Adrenal gland (tissue), 9 donors: ENCODE measurements at regions not wholly inside any gene's neighbourhood (a gene's known extent, or its start where the extent isn't known, plus 50 kb on each side); places are given as distances from the start of the nearest gene placed in this dataset.
"Not testable (repeated sequence)": the region's sequence is repeated elsewhere in the genome, so short reads cannot be mapped to it uniquely, and the experiment has no call there.

Source experiments
- DNase-seq, 7 donors: peaks; one replicate each; pipeline ENCODE4 v3.0.0-alpha.2; 2019 to 2020
- H3K27ac ChIP-seq, 5 donors: fragments of 200-600 bp; sonication (generic) in 4 of 5; 1 replicate in 3 of 5; 2 replicates in 2 of 5; pipeline versions ENCODE4 v1.5.1 to v1.8.0; 2016 to 2020; ENCODE audit warnings: mild to moderate bottlenecking in 1 of 5
- H3K27me3 ChIP-seq: fragments of 200-600 bp; 2 replicates; pipeline ENCODE4 v1.8.0; 2021
- H3K36me3 ChIP-seq, 2 donors: fragments of 200-600 bp; replicated peaks in 1 of 2; 1 replicate in 1 of 2; 2 replicates in 1 of 2; pipeline versions ENCODE4 v1.5.1 to v1.8.0; 2018 to 2022
- H3K4me1 ChIP-seq, 2 donors: fragments of 200-600 bp; replicated peaks in 1 of 2; 1 replicate in 1 of 2; 2 replicates in 1 of 2; pipeline versions ENCODE4 v1.5.1 to v1.8.0; 2018 to 2021
- H3K4me3 ChIP-seq, 4 donors: fragments of 200-600 bp; sonication (generic) in 3 of 4; one replicate each; pipeline ENCODE4 v1.5.1; 2016 to 2018
- H3K9me3 ChIP-seq, 3 donors: fragments of 200-600 bp; sonication (generic) in 1 of 3; replicated peaks in 1 of 3; 1 replicate in 2 of 3; 2 replicates in 1 of 3; pipeline versions ENCODE4 v1.5.1 to v1.8.0; 2016 to 2021
- POLR2A ChIP-seq, 2 donors: fragments of 450-650 bp; IDR thresholded peaks; one replicate each; pipeline ENCODE4 v1.6.1; 2017; ENCODE audit warnings: antibody characterized with exemption in 2 of 2, mild to moderate bottlenecking in 2 of 2, moderate library complexity in 1 of 2
- WGBS, 4 donors: extraction: QIAGEN DNeasy Blood & Tissue Kit in 2 of 4; methylation state at CpG; one replicate each; pipeline versions ENCODE4 v1.1.5 to v1.1.7; 2013 to 2017; 5-methylcytosine and 5-hydroxymethylcytosine counted together
- intact Hi-C, 2 donors: fragments of 100-400 bp; cut with DNase I; formaldehyde crosslinking; loops; one replicate each; pipeline versions ENCODE4 v1.14.1 to v1.15.0; 2022 to 2023
- TF ChIP-seq, protein P1 (sequence below), 6 experiments: fragments of 450-650 bp in 4 of 6; fragments of 200-600 bp in 2 of 6; sonication (generic) in 1 of 6; IDR thresholded peaks; 1 replicate in 5 of 6; 2 replicates in 1 of 6; pipeline versions ENCODE4 v1.5.1 to v1.8.0; 2016 to 2021; ENCODE audit warnings: antibody characterized with exemption in 6 of 6, mild to moderate bottlenecking in 2 of 6, moderate library complexity in 1 of 6
- donor health status: healthy with polysubstance abuse.
- donor health status: Bipolar disorder and iron deficiency.
- donor health status: DM: yes; HTN: yes; CAD: no.
- donor health status: DM: no; HTN: no; CAD: no.
- donor health status: DM: no; HTN: no; CAD: no.

DNA sequence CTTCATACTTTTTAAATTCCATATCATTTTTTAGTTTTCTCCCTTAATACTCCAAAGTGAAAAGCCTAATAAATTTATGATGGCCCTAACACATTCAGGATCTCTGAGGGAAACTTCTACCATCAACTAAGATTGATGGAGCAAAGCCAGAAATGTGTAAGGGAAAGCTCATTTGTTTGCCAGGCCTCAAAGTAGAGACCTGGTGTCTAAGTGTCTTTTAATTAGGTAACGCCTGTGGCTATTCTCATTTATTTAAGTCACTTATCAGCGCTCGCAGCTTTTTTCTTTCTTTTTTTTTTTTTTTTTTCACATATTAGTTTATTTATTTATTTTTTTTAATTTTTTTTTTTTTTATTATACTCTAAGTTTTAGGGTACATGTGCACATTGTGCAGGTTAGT is 242.4 kb downstream of the TMA16 start:
- 74 to 97% (median 75%) methylated on average over 3 of the region's 3 CpGs for WGBS, 4 donors
- TF ChIP-seq, protein P1, sequence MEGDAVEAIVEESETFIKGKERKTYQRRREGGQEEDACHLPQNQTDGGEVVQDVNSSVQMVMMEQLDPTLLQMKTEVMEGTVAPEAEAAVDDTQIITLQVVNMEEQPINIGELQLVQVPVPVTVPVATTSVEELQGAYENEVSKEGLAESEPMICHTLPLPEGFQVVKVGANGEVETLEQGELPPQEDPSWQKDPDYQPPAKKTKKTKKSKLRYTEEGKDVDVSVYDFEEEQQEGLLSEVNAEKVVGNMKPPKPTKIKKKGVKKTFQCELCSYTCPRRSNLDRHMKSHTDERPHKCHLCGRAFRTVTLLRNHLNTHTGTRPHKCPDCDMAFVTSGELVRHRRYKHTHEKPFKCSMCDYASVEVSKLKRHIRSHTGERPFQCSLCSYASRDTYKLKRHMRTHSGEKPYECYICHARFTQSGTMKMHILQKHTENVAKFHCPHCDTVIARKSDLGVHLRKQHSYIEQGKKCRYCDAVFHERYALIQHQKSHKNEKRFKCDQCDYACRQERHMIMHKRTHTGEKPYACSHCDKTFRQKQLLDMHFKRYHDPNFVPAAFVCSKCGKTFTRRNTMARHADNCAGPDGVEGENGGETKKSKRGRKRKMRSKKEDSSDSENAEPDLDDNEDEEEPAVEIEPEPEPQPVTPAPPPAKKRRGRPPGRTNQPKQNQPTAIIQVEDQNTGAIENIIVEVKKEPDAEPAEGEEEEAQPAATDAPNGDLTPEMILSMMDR (IDR thresholded peaks at IDR 0.05), result no peak
- TF ChIP-seq POLR2A (IDR thresholded peaks at IDR 0.05), result no peak
- no peaks in the 10 kb centered on the region for H3K4me1 ChIP-seq

DNA sequence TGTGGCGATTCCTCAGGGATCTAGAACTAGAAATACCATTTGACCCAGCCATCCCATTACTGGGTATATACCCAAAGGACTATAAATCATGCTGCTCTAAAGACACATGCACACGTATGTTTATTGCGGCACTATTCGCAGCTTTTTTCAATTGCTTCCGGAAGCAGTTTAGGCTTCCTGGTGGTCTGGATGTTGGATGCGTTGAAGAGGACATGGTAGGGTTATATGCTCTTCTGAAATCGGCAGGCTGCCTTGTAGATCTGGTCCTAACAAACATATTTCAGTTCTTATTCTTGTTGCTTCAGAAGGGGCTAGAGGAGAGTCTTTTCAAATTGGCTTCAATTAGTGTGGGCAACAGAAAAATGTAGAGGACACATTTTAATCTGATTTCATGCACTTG is 243.4 kb downstream of the TMA16 start:
- H3K9me3 ChIP-seq, H3K4me1 ChIP-seq, H3K36me3 ChIP-seq, intact Hi-C loops, DNase-seq, H3K27me3 ChIP-seq, H3K4me3 ChIP-seq, H3K27ac ChIP-seq: not testable (repeated sequence)
- WGBS, 4 donors, result 78 to 83% (median 80%) methylated on average over 6 of the region's 7 CpGs

More for the DNA sequence above, 242.4 kb downstream of the TMA16 start:
- H3K4me3 ChIP-seq, result no peak overlapping the region
- no peaks in the 10 kb centered on the region for H3K27me3 ChIP-seq
- no peaks in the 10 kb centered on the region for H3K9me3 ChIP-seq
- no peaks in the 10 kb centered on the region for H3K36me3 ChIP-seq
- no peak for DNase-seq
- H3K27ac ChIP-seq, result no peak overlapping the region
- intact Hi-C loops, result no loop called here

DNA sequence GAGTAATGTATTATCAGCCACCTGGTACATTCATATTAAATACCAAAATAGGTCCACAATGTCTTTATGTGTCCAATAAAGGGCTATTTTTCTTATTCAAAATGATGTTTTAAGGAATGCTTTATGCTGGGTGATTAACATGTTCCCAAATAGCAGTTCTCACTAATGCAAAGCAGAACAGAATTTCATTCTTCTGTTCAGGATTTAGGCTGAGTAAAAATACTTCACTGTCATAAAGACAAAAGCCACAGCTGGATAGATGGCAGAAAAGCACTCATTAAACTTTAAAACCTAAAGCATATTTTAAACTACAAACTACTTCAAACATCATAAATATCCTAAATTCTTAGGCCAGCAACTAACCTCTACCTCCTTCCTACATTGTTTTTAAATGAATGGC is 244.0 kb downstream of the TMA16 start:
- Histone ChIP-seq H3K4me1 (no peaks in the 10 kb centered on the region), H3K36me3 (no peaks in the 10 kb centered on the region), H3K27ac (no peak overlapping the region), H3K27me3 (no peaks in the 10 kb centered on the region), H3K9me3 (no peaks in the 10 kb centered on the region), H3K4me3 (no peak overlapping the region)
- intact Hi-C loops, result no loop called here
- TF ChIP-seq, protein P1 (IDR thresholded peaks at IDR 0.05), result no peak
- no peak for TF ChIP-seq POLR2A (IDR thresholded peaks at IDR 0.05)
- no peak for DNase-seq

DNA sequence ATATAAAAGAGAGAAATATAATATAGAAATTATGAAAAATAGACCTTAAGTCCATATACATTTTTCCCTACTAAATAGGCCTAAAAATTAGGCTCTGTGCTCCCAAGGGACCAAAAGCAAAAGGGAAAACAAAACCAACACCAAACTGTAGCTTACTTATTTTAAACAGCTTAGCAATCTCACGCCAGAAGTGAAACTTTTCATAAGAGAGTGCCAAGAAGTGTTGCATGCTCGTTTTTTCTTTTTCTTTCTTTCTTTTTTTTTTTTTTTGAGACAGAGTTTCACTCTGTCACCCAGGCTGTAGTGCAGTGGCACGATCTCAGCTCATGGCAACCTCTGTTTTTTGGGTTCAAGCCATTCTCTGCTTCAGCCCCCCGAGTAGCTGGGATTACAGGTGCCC is 250.4 kb downstream of the TMA16 start:
- H3K4me3 ChIP-seq, result no peak overlapping the region
- WGBS, 4 donors, result 58 to 71% (median 64%) methylated on average over 4 of the region's 4 CpGs

DNA sequence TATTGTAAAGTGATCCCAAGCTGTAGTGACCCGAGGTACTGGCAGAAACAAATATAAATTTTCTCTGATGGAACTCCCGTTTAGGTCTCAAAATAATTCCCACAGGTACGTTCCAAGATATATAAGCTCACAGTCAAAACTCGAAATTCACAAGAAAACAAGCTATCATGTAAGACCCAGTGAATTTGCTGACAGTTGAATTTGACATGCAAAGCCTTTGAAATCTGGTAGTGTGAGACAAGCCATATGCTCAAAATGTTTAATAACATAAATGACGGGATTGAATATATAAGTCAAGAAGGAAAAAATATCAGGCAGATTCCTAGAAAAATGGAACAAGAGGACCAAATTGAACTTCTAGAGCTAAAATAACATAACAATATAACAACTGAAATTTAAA is 252.8 kb downstream of the TMA16 start:
- TF ChIP-seq, protein P1 (IDR thresholded peaks at IDR 0.05), result no peak
- no peak for TF ChIP-seq POLR2A (IDR thresholded peaks at IDR 0.05)
- 65 to 84% (median 76%) methylated on average over 5 of the region's 5 CpGs for WGBS, 4 donors
- Histone ChIP-seq H3K27ac (no peak overlapping the region), H3K9me3 (no peaks in the 10 kb centered on the region), H3K4me1 (no peaks in the 10 kb centered on the region), H3K4me3 (no peak overlapping the region), H3K36me3 (no peaks in the 10 kb centered on the region), H3K27me3 (no peaks in the 10 kb centered on the region)
- no peak for DNase-seq
- intact Hi-C loops, result no loop called here

More for the DNA sequence above, 250.4 kb downstream of the TMA16 start:
- no peaks in the 10 kb centered on the region for H3K27me3 ChIP-seq
- no peaks in the 10 kb centered on the region for H3K36me3 ChIP-seq
- no peaks in the 10 kb centered on the region for H3K9me3 ChIP-seq
- intact Hi-C loops, result no loop called here
- DNase-seq, result no peak
- H3K4me1 ChIP-seq, result no peaks in the 10 kb centered on the region
- TF ChIP-seq, protein P1 (IDR thresholded peaks at IDR 0.05), result no peak
- TF ChIP-seq POLR2A (IDR thresholded peaks at IDR 0.05), result no peak
- no peak overlapping the region for H3K27ac ChIP-seq
